Left lung (tissue), 4 donors: ENCODE measurements at regions not wholly inside any gene's neighbourhood (a gene's known extent, or its start where the extent isn't known, plus 50 kb on each side); places are given as distances from the start of the nearest gene placed in this dataset.

Source experiments
- ATAC-seq: fragments of 200-7000 bp; cut with Tn5 transposase; one replicate; pipeline ENCODE4 v1.9.1; 2020; ENCODE audit warnings: moderate library complexity
- DNase-seq, 4 donors: peaks; one replicate each; pipeline ENCODE4 v3.0.0-alpha.2; 2013 to 2020
- H3K27ac ChIP-seq, 2 donors: fragments of 200-600 bp; sonication (generic) in 1 of 2; one replicate each; pipeline versions ENCODE4 v1.5.0 to v1.8.0; 2020 to 2021
- H3K27me3 ChIP-seq, 2 donors: fragments of 200-600 bp; sonication (generic) in 1 of 2; one replicate each; pipeline versions ENCODE4 v1.5.0 to v1.8.0; 2020 to 2021
- H3K36me3 ChIP-seq, 2 donors: fragments of 200-600 bp; sonication (generic) in 1 of 2; one replicate each; pipeline versions ENCODE4 v1.5.0 to v1.8.0; 2020 to 2021
- H3K4me1 ChIP-seq, 2 donors: fragments of 200-600 bp; one replicate each; pipeline ENCODE4 v1.8.0; 2021
- H3K4me3 ChIP-seq, 2 donors: fragments of 200-600 bp; sonication (generic) in 1 of 2; one replicate each; pipeline versions ENCODE4 v1.5.0 to v1.8.0; 2020 to 2021; ENCODE audit warnings: mild to moderate bottlenecking in 1 of 2
- H3K9me3 ChIP-seq, 2 donors: fragments of 200-600 bp; sonication (generic) in 1 of 2; one replicate each; pipeline versions ENCODE4 v1.5.0 to v1.8.0; 2020 to 2021
- CTCF ChIP-seq, 2 donors: fragments of 200-600 bp; sonication (generic) in 1 of 2; IDR thresholded peaks; one replicate each; pipeline versions ENCODE4 v1.5.0 to v1.8.0; 2021; ENCODE audit warnings: antibody characterized with exemption in 2 of 2
- intact Hi-C, 2 donors: fragments of 100-400 bp; cut with DNase I; formaldehyde crosslinking; loops; one replicate each; pipeline versions ENCODE4 v1.11.2 to v1.14.2; 2022
- donor health status: DM: no; HTN: yes; CAD: no.
- donor health status: DM: no; HTN: no; CAD: no.

DNA sequence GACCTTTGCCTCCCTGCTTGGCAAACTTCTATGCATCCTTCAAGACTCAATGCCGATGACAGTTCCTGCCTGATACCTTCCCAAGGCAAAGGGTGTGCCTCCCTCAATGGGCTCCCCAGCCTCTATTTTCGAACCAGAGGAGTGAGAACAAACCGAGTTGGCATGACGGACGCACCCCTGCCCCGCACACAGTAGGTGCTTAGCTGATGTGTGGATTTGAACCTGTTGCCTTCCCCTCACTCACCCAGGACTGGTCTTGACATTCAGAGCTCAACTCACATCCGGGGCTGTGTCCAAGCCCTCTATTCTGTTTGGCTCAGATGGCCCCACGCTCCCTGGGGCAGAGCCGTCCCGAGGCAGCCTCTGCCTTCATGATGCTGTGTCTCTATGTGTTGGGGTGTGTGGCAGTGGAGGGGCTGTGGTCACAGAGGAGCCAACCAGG is 52.2 kb upstream of the SLC6A11 start:
- no peaks in the 10 kb centered on the region for H3K4me1 ChIP-seq
- no peaks in the 10 kb centered on the region for H3K9me3 ChIP-seq
- no peak for ATAC-seq
- H3K36me3 ChIP-seq = no peaks in the 10 kb centered on the region
- intact Hi-C loops = no loop called here
- no peak for TF ChIP-seq CTCF (IDR thresholded peaks at IDR 0.05)
- no peak overlapping the region for H3K27ac ChIP-seq
- H3K4me3 ChIP-seq = no peak overlapping the region
- peaks cover 0 to 59% of the 10 kb centered on the region in 2 donors for H3K27me3 ChIP-seq
- DNase-seq = no peak

GRCh38 chr3:10764259-10765051 is 51.6 kb upstream of the SLC6A11 start:
- H3K27ac ChIP-seq = no peak overlapping the region
- no peaks in the 10 kb centered on the region for H3K9me3 ChIP-seq
- TF ChIP-seq CTCF (IDR thresholded peaks at IDR 0.05) = no peak
- H3K36me3 ChIP-seq = no peaks in the 10 kb centered on the region
- intact Hi-C loops = no loop called here
- ATAC-seq (no peak), DNase-seq (no peak)
- H3K27me3 ChIP-seq = peaks cover 0 to 61% of the 10 kb centered on the region in 2 donors
- no peaks in the 10 kb centered on the region for H3K4me1 ChIP-seq
- H3K4me3 ChIP-seq = no peak overlapping the region

- intact Hi-C loops = no loop called here
- Histone ChIP-seq H3K4me1 (no peaks in the 10 kb centered on the region), H3K4me3 (no peak overlapping the region), H3K36me3 (no peaks in the 10 kb centered on the region), H3K27ac (no peak overlapping the region), H3K9me3 (no peaks in the 10 kb centered on the region), H3K27me3 (peaks cover 0 to 51% of the 10 kb centered on the region in 2 donors)
- ATAC-seq = no peak
- no peak for TF ChIP-seq CTCF (IDR thresholded peaks at IDR 0.05)
- DNase-seq = no peak
These were observed 49.9 kb upstream of the SLC6A11 start for GRCh38 chr3:10766049-10766705.
